ENCODE measurements at regions not wholly inside any gene's neighbourhood (a gene's known extent, or its start where the extent isn't known, plus 50 kb on each side); places are given as distances from the start of the nearest gene placed in this dataset.
"Not testable (repeated sequence)": the region's sequence is repeated elsewhere in the genome, so short reads cannot be mapped to it uniquely, and the experiment has no call there.

- DNase-seq: peak; percentile 13
Measured at GRCh38 chr2:62410015-62410453, 96.0 kb downstream of the TMEM17 start.

- no peak for DNase-seq
Measured at GRCh38 chr2:62409442-62409841, 96.6 kb downstream of the TMEM17 start.

- DNase-seq: no peak
Measured at GRCh38 chr2:62408241-62408677, 97.7 kb downstream of the TMEM17 start.

- DNase-seq: no peak
Measured at GRCh38 chr2:62407838-62408237, 98.2 kb downstream of the TMEM17 start.

GRCh38 chr2:62407401-62407800, 98.6 kb downstream of the TMEM17 start:
- no peak for DNase-seq

GRCh38 chr2:62406573-62407043, 99.4 kb downstream of the TMEM17 start:
- no peak for DNase-seq

GRCh38 chr2:62404913-62405312, 101.1 kb downstream of the TMEM17 start:
- no peak for DNase-seq

GRCh38 chr2:62402156-62402555, 103.8 kb downstream of the TMEM17 start:
- DNase-seq: no peak

- peak; percentile 6 for DNase-seq
Measured at GRCh38 chr2:62398356-62398755, 107.6 kb downstream of the TMEM17 start.

GRCh38 chr2:62396880-62397279, 109.1 kb downstream of the TMEM17 start:
- DNase-seq: no peak

GRCh38 chr2:62393293-62393692, 112.7 kb downstream of the TMEM17 start:
- no peak for DNase-seq

GRCh38 chr2:62391696-62392095, 114.3 kb downstream of the TMEM17 start:
- DNase-seq: no peak

- DNase-seq: not testable (repeated sequence)
Measured at GRCh38 chr2:62386378-62386777, 119.6 kb downstream of the TMEM17 start.

GRCh38 chr2:62383846-62384245, 122.1 kb downstream of the TMEM17 start:
- DNase-seq: no peak

- DNase-seq: no peak
Measured at GRCh38 chr2:62382757-62383156, 123.2 kb downstream of the TMEM17 start.

- DNase-seq: no peak
Measured at GRCh38 chr2:62382122-62382521, 123.9 kb downstream of the TMEM17 start.

GRCh38 chr2:62381656-62382055, 124.3 kb downstream of the TMEM17 start:
- no peak for DNase-seq

- no peak for DNase-seq
Measured at GRCh38 chr2:62379566-62379965, 126.4 kb downstream of the TMEM17 start.

GRCh38 chr2:62375113-62375420, 130.9 kb downstream of the TMEM17 start:
- no peak for DNase-seq

- no peak for DNase-seq
Measured at GRCh38 chr2:62374301-62375112, 131.5 kb downstream of the TMEM17 start.

- DNase-seq: no peak
Measured at GRCh38 chr2:62372824-62373223, 133.2 kb downstream of the TMEM17 start.

GRCh38 chr2:62370321-62371250, 135.4 kb downstream of the TMEM17 start:
- no peak for DNase-seq

- DNase-seq: no peak
Measured at GRCh38 chr2:62369541-62370202, 136.3 kb downstream of the TMEM17 start.

All from GF-D8 (cell line).